NT2/D1 (cell line): ENCODE measurements at regions not wholly inside any gene's neighbourhood (a gene's known extent, or its start where the extent isn't known, plus 50 kb on each side); places are given as distances from the start of the nearest gene placed in this dataset.

Experiments used
- SUZ12 ChIP-seq: IDR thresholded peaks from 2 replicates; pipeline ENCODE4 v1.6.1; 2011; ENCODE audit not compliant: insufficient read length, insufficient read depth; ENCODE audit errors: extremely low read depth
- ZNF274 ChIP-seq: IDR thresholded peaks from 2 replicates; pipeline ENCODE4 v1.6.1; 2011; ENCODE audit warnings: mild to moderate bottlenecking, low read depth, low read length

- TF ChIP-seq SUZ12 (no peak), ZNF274 (no peak)
These were observed 223.1 kb downstream of the SOX9 start for GRCh38 chr17:72343911-72344310.
